HEK293 (cell line): ENCODE measurements at regions not wholly inside any gene's neighbourhood (a gene's known extent, or its start where the extent isn't known, plus 50 kb on each side); places are given as distances from the start of the nearest gene placed in this dataset.

Source experiments
- CTCF ChIA-PET: fragments of 350-600 bp; formaldehyde crosslinking; extraction: SDS; loops from one replicate; lab custom pipeline; 2021; ENCODE audit warnings: antibody characterized with exemption; lab: Yijun Ruan, JAX
- POLR2A ChIA-PET: fragments of 300-600 bp; formaldehyde crosslinking; extraction: SDS; loops from one replicate; lab custom pipeline; 2020; ENCODE audit warnings: antibody characterized with exemption, inconsistent platforms; lab: Yijun Ruan, JAX
- H3K27ac ChIP-seq: fragments of 200-500 bp; sonication (Bioruptor generic); 2 replicates; pipeline ENCODE4 v1.5.1; 2014; ENCODE audit warnings: low read depth, low read length, control low read depth, inconsistent platforms; ENCODE audit errors: extremely low read depth
- H3K36me3 ChIP-seq, 2 experiments: fragments of 200-500 bp in 1 of 2; sonication (Bioruptor generic) in 1 of 2; 1 replicate in 1 of 2; 2 replicates in 1 of 2; pipeline ENCODE4 v1.5.1; 2014 to 2017; ENCODE audit warnings: inconsistent platforms in 2 of 2, low read length in 2 of 2; ENCODE audit not compliant: control insufficient read depth in 2 of 2, insufficient read depth in 1 of 2
- H3K4me1 ChIP-seq: fragments of 200-500 bp; sonication (Bioruptor generic); 2 replicates; pipeline ENCODE4 v1.5.1; 2014; ENCODE audit warnings: mild to moderate bottlenecking, low read length, inconsistent platforms; ENCODE audit not compliant: control insufficient read depth, insufficient read depth
- H3K4me3 ChIP-seq: 2 replicates; pipeline ENCODE4 v1.5.1; 2011; ENCODE audit warnings: low read depth, mild to moderate bottlenecking, control low read depth, low read length, moderate library complexity
- H3K9me3 ChIP-seq: fragments of 200-500 bp; sonication (Bioruptor generic); 2 replicates; pipeline ENCODE4 v1.5.1; 2014; ENCODE audit warnings: low read depth, low read length, inconsistent platforms; ENCODE audit not compliant: control insufficient read depth, insufficient read depth
- AEBP2 ChIP-seq: fragments of 450-650 bp; formaldehyde crosslinking; IDR thresholded peaks from 2 replicates; pipeline ENCODE4 v1.5.1; 2016; ENCODE audit warnings: missing biosample characterization, missing genetic modification characterization, borderline replicate concordance
- BCL11A ChIP-seq: fragments of 450-650 bp; formaldehyde crosslinking; IDR thresholded peaks from 2 replicates; pipeline ENCODE4 v1.5.1; 2016; ENCODE audit warnings: low read depth, missing biosample characterization, missing genetic modification characterization
- BCL6B ChIP-seq: fragments of 450-650 bp; formaldehyde crosslinking; IDR thresholded peaks from 2 replicates; pipeline ENCODE4 v1.5.1; 2017; ENCODE audit warnings: missing biosample characterization, missing genetic modification characterization
- FEZF1 ChIP-seq: fragments of 450-650 bp; formaldehyde crosslinking; IDR thresholded peaks from 2 replicates; pipeline ENCODE4 v1.5.1; 2016; ENCODE audit warnings: missing biosample characterization, missing genetic modification characterization
- GFI1B ChIP-seq: fragments of 450-650 bp; formaldehyde crosslinking; IDR thresholded peaks from 2 replicates; pipeline ENCODE4 v1.5.1; 2016; ENCODE audit warnings: missing biosample characterization, missing genetic modification characterization
- HOXD13 ChIP-seq: sonication (generic); formaldehyde crosslinking; IDR thresholded peaks from 2 replicates; pipeline ENCODE4 v1.8.0; 2022; ENCODE audit warnings: missing genetic modification reagents, borderline replicate concordance
- PRDM10 ChIP-seq: fragments of 450-650 bp; formaldehyde crosslinking; IDR thresholded peaks from 2 replicates; pipeline ENCODE4 v1.5.1; 2016; ENCODE audit warnings: missing biosample characterization, missing genetic modification characterization
- PRDM6 ChIP-seq: fragments of 450-650 bp; formaldehyde crosslinking; IDR thresholded peaks from 2 replicates; pipeline ENCODE4 v1.5.1; 2017; ENCODE audit warnings: missing biosample characterization, missing genetic modification characterization
- REPIN1 ChIP-seq: fragments of 450-650 bp; formaldehyde crosslinking; IDR thresholded peaks from 2 replicates; pipeline ENCODE4 v1.5.1; 2017; ENCODE audit warnings: missing biosample characterization, missing genetic modification characterization, low read depth
- SCRT1 ChIP-seq: fragments of 450-650 bp; formaldehyde crosslinking; IDR thresholded peaks from 2 replicates; pipeline ENCODE4 v1.5.1; 2016; ENCODE audit warnings: missing biosample characterization, missing genetic modification characterization, borderline replicate concordance
- TSHZ1 ChIP-seq: fragments of 450-650 bp; formaldehyde crosslinking; IDR thresholded peaks from 2 replicates; pipeline ENCODE4 v1.5.1; 2016; ENCODE audit warnings: missing biosample characterization, missing genetic modification characterization, borderline replicate concordance
- WT1 ChIP-seq: fragments of 450-650 bp; formaldehyde crosslinking; IDR thresholded peaks from 2 replicates; pipeline ENCODE4 v1.5.1; 2016; ENCODE audit warnings: missing biosample characterization, missing genetic modification characterization
- YY1 ChIP-seq: fragments of 450-650 bp; formaldehyde crosslinking; IDR thresholded peaks from 2 replicates; pipeline ENCODE4 v1.5.1; 2018; ENCODE audit warnings: missing biosample characterization, missing genetic modification characterization
- ZBTB17 ChIP-seq: fragments of 450-650 bp; formaldehyde crosslinking; IDR thresholded peaks from 2 replicates; pipeline ENCODE4 v1.5.1; 2016; ENCODE audit warnings: missing biosample characterization, missing genetic modification characterization
- ZBTB6 ChIP-seq: fragments of 450-650 bp; formaldehyde crosslinking; IDR thresholded peaks from 2 replicates; pipeline ENCODE4 v1.5.1; 2017; ENCODE audit warnings: missing biosample characterization, missing genetic modification characterization
- ZNF175 ChIP-seq: fragments of 450-650 bp; formaldehyde crosslinking; IDR thresholded peaks from 2 replicates; pipeline ENCODE4 v1.5.1; 2016; ENCODE audit warnings: missing biosample characterization, missing genetic modification characterization
- ZNF335 ChIP-seq: fragments of 450-650 bp; formaldehyde crosslinking; conservative IDR thresholded peaks from 2 replicates; pipeline ENCODE4 v1.5.1; 2016; ENCODE audit warnings: missing biosample characterization, missing genetic modification characterization
- ZNF341 ChIP-seq: fragments of 450-650 bp; formaldehyde crosslinking; IDR thresholded peaks from 2 replicates; pipeline ENCODE4; 2016; ENCODE audit warnings: low read depth, missing biosample characterization, missing genetic modification characterization
- ZNF510 ChIP-seq: fragments of 450-650 bp; formaldehyde crosslinking; IDR thresholded peaks from 2 replicates; pipeline ENCODE4 v1.5.1; 2018; ENCODE audit warnings: mild to moderate bottlenecking, missing genetic modification characterization, missing biosample characterization; ENCODE audit not compliant: insufficient replicate concordance
- ZNF530 ChIP-seq: fragments of 450-650 bp; formaldehyde crosslinking; IDR thresholded peaks from 2 replicates; pipeline ENCODE4 v1.5.1; 2016; ENCODE audit warnings: low read depth, missing biosample characterization, missing genetic modification characterization
- ZNF624 ChIP-seq: fragments of 450-650 bp; formaldehyde crosslinking; IDR thresholded peaks from 2 replicates; pipeline ENCODE4 v1.5.1; 2017; ENCODE audit warnings: missing biosample characterization, missing genetic modification characterization
- ZNF660 ChIP-seq: fragments of 450-650 bp; IDR thresholded peaks from 2 replicates; pipeline ENCODE4 v1.5.1; 2018; ENCODE audit warnings: missing biosample characterization, mild to moderate bottlenecking, missing genetic modification characterization

GRCh38 chr17:12522743-12523183 is 142.9 kb upstream of the MYOCD start:
- peaks cover 17% of the 10 kb centered on the region for H3K4me1 ChIP-seq
- ChIA-PET CTCF (interaction anchor here (0.6 to 1.8 kb wide), 3 partner anchors 23 to 133 kb away, joined by 3 to 10 read pairs (median 3); no protein-coding TSS in a partner anchor), POLR2A (interaction anchor here (0.7 to 1.0 kb wide), 5 partner anchors 9 to 143 kb away, joined by 3 to 4 read pairs (median 3); partner anchors contain the start of gene MYOCD)
- no peak overlapping the region; the same call in 1 of the 2 replicates for H3K4me3 ChIP-seq
- no peaks in the 10 kb centered on the region for H3K36me3 ChIP-seq
- H3K9me3 ChIP-seq = no peaks in the 10 kb centered on the region
- peak overlapping the region; percentile 32; the same call in 1 of the 2 replicates for H3K27ac ChIP-seq
- peak; percentile 73 for TF ChIP-seq WT1 (tag by site-specific recombination)
- TF ChIP-seq ZNF175 (tag by site-specific recombination) = no peak
- peak; percentile 43; the same call in 1 of the 2 replicates for TF ChIP-seq ZBTB17 (tag by site-specific recombination)
- TF ChIP-seq BCL6B (tag by site-specific recombination) = peak; percentile 92
- TF ChIP-seq ZNF510 (tag by site-specific recombination) = no peak
- no peak for TF ChIP-seq ZNF530
- peak; percentile 93; the same call in 1 of the 2 replicates for TF ChIP-seq HOXD13 (CRISPR knock-in tag)
- no peak for TF ChIP-seq BCL11A
- peak; percentile 43 for TF ChIP-seq PRDM10
- TF ChIP-seq PRDM6 (tag by site-specific recombination) = peak; percentile 63
- TF ChIP-seq TSHZ1 = peak; percentile 80; the same call in 1 of the 2 replicates
- TF ChIP-seq ZNF624 (tag by site-specific recombination) = no peak
- TF ChIP-seq REPIN1 = no peak
- TF ChIP-seq SCRT1 = 0 out of 2 replicates have a peak, but pooled peaks have one; percentile 15
- peak; percentile 35; the same call in 1 of the 2 replicates for TF ChIP-seq FEZF1 (tag by site-specific recombination)
- no peak for TF ChIP-seq GFI1B (tag by site-specific recombination)
- peak; percentile 38; the same call in 1 of the 2 replicates for TF ChIP-seq ZNF335 (tag by site-specific recombination)
- peak; percentile 79; the same call in 1 of the 2 replicates for TF ChIP-seq ZNF660 (tag by site-specific recombination)
- no peak for TF ChIP-seq ZBTB6
- TF ChIP-seq ZNF341 (tag by site-specific recombination) = 0 out of 2 replicates have a peak, but pooled peaks have one; percentile 26
- TF ChIP-seq YY1 (tag by site-specific recombination) = no peak
- no peak for TF ChIP-seq AEBP2
